K562 (cell line): ENCODE measurements at regions not wholly inside any gene's neighbourhood (a gene's known extent, or its start where the extent isn't known, plus 50 kb on each side); places are given as distances from the start of the nearest gene placed in this dataset.

Experiments
- CBX8 ChIP-seq: fragments of 200-600 bp; sonication (generic); IDR thresholded peaks from 2 replicates; pipeline ENCODE4 v1.6.1; 2012; ENCODE audit warnings: borderline replicate concordance, mixed run types, low read depth, mild to moderate bottlenecking, moderate library complexity, mixed read lengths, low read length, control low read depth, inconsistent platforms; ENCODE audit not compliant: poor library complexity, severe bottlenecking; ENCODE audit errors: extremely low read depth
- CEBPG ChIP-seq, 3 experiments: fragments of 200-800 bp in 1 of 3; sonication (Bioruptor generic) in 1 of 3; sonication (generic) in 1 of 3; formaldehyde crosslinking in 1 of 3; IDR thresholded peaks in 2 of 3; conservative IDR thresholded peaks in 1 of 3; 2 replicates each; pipeline versions ENCODE4 v1.6.1 to v1.8.0; 2016 to 2022; ENCODE audit warnings: missing compliant biosample characterization in 2 of 3, missing genetic modification characterization in 2 of 3, mild to moderate bottlenecking in 1 of 3, missing genetic modification reagents in 1 of 3
- FOXP4 ChIP-seq: sonication (generic); formaldehyde crosslinking; IDR thresholded peaks from 2 replicates; pipeline ENCODE4 v1.8.0; 2022; ENCODE audit warnings: mild to moderate bottlenecking, missing genetic modification reagents, borderline replicate concordance
- MTF1 ChIP-seq: fragments of 250-450 bp; sonication (Bioruptor Pico); IDR thresholded peaks from 2 replicates; pipeline ENCODE4 v1.9.0; 2021; ENCODE audit warnings: moderate library complexity, mild to moderate bottlenecking, inconsistent platforms, borderline replicate concordance
- SFPQ ChIP-seq: fragments of 200-400 bp; formaldehyde crosslinking; IDR thresholded peaks from 2 replicates; pipeline ENCODE4 v1.6.1; 2017; ENCODE audit warnings: mild to moderate bottlenecking, low read depth, low read length, moderate library complexity
- TRIM25 ChIP-seq: fragments of 450-650 bp; IDR thresholded peaks from 2 replicates; pipeline ENCODE4 v1.7.0; 2016; ENCODE audit warnings: borderline replicate concordance
- ZFP1 ChIP-seq: fragments of 450-650 bp; formaldehyde crosslinking; IDR thresholded peaks from 2 replicates; pipeline ENCODE4 v1.4.0; 2020; ENCODE audit warnings: mild to moderate bottlenecking, mixed read lengths
- ZNF124 ChIP-seq: sonication (generic); formaldehyde crosslinking; IDR thresholded peaks from 2 replicates; pipeline ENCODE4 v1.8.1; 2022; ENCODE audit warnings: missing genetic modification reagents
- ZNF280B ChIP-seq: fragments of 250-450 bp; sonication (Bioruptor Pico); IDR thresholded peaks from 2 replicates; pipeline ENCODE4 v1.5.1; 2021; ENCODE audit warnings: mild to moderate bottlenecking

- no peak for TF ChIP-seq CEBPG (CRISPR knock-in tag; IDR thresholded peaks at IDR 0.05)
- no peak for TF ChIP-seq CEBPG (tag; conservative IDR thresholded peaks at IDR 0.05 in 1 of 2, IDR thresholded peaks at IDR 0.05 in 1 of 2)
- TF ChIP-seq SFPQ: no peak
- no peak for TF ChIP-seq ZNF280B (CRISPR knock-in tag)
- no peak for TF ChIP-seq ZNF124 (CRISPR knock-in tag)
- no peak for TF ChIP-seq TRIM25
- no peak for TF ChIP-seq ZFP1
- no peak for TF ChIP-seq FOXP4 (CRISPR knock-in tag)
- no peak for TF ChIP-seq CBX8
- TF ChIP-seq MTF1 (CRISPR knock-in tag): no peak
- TF ChIP-seq, all 486 proteins: peak for 0
Measured at GRCh38 chr1:221921936-221922335, 180.0 kb upstream of the DUSP10 start (continued).
